ENCODE measurements at regions not wholly inside any gene's neighbourhood (a gene's known extent, or its start where the extent isn't known, plus 50 kb on each side); places are given as distances from the start of the nearest gene placed in this dataset.

GRCh38 chrX:150088042-150088441 is 149.8 kb upstream of the EOLA2 start:
- TF ChIP-seq EZH2 (IDR thresholded peaks at IDR 0.05; ENCODE audit: insufficient read depth, poor library complexity, severe bottlenecking) (no peak), EZH2phosphoT487 (IDR thresholded peaks at IDR 0.05; ENCODE audit: insufficient read depth, low read depth) (no peak)
